Esophagus mucosa (tissue), 1 donor: ENCODE measurements at regions not wholly inside any gene's neighbourhood (a gene's known extent, or its start where the extent isn't known, plus 50 kb on each side); places are given as distances from the start of the nearest gene placed in this dataset.
"Not testable (repeated sequence)": the region's sequence is repeated elsewhere in the genome, so short reads cannot be mapped to it uniquely, and the experiment has no call there.

Experiments
- ATAC-seq: fragments of 200-7000 bp; cut with Tn5 transposase; one replicate; pipeline ENCODE4 v1.9.1; 2020
- donor health status: DM: yes; HTN: yes; CAD: no.

DNA sequence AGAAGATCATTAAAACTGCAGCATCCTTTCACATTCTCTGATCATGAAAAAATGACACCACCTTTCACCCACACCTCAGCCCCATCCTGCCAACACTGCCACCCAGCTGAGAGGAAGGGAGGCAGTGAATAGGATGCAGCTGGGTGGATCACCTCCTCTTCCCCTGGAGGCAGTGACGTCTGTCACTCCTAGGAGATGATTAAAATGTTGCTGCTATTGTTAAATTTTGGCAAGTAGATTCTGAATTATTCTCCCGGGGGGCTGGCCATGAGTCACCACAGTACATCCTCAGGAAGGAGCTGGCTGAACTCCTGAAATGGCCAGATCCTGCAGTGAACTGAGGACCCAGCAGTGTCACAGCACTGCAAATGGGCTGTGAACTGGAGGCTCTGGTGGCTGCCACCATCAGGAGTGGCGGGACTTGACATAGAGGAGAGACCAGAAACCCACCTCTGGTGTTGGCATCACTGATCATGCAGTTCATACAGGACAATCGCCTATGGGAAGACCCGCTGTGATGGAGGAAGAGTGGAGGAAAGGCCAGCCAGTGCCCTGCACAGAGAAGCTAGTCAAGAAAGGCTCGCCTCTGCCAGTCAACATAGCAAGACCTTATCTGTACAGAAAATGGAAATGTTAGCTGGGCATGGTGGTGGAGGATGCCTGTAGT lies 199.1 kb downstream of the FAM43A start:
- ATAC-seq, result peak; percentile 47

DNA sequence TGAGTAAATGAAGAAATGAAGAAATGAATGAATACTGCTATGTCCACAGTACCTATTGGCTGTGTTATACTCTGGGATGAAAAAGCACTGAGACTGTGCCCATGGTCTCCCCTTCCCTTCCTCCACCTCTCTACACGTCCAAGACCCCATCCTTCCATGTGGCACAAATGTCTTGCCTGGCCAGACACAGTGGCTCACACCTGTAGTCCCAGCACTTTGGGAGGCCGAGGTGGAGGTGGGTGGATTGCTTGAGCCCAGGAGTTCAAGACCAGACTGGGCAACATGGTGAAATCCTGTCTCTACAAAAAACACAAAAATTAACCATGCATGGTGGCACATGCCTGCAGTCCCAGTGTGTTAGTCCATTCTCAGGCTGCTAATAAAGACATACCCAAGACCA lies 200.1 kb downstream of the FAM43A start:
- ATAC-seq, result no peak

- no peak for ATAC-seq
Measured at GRCh38 chr3:194886836-194887235, 201.2 kb downstream of the FAM43A start.

- ATAC-seq, result not testable (repeated sequence)
Measured at GRCh38 chr3:194888062-194888461, 202.4 kb downstream of the FAM43A start.

DNA sequence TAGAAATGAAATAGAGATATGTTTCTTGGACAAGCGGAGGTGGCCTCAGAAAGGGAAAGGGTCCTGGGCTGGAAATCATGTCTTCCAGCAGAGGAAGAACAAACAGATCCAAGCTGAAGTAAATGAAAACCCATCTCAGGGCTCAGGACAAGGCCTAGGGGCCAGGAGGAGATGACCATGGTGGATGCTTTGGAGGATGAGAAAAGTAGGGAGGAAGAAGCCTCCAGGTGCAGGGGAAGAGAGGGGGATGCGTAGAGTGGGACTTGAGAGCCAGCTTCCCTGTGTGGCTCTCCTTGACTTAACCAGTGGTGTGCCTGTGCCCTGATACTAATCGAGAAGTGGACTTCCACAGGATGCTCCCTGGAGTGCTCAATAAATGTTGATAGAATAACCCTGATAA lies 203.2 kb downstream of the FAM43A start:
- no peak for ATAC-seq

GRCh38 chr3:194890091-194890490 lies 204.4 kb downstream of the FAM43A start:
- ATAC-seq, result no peak

DNA sequence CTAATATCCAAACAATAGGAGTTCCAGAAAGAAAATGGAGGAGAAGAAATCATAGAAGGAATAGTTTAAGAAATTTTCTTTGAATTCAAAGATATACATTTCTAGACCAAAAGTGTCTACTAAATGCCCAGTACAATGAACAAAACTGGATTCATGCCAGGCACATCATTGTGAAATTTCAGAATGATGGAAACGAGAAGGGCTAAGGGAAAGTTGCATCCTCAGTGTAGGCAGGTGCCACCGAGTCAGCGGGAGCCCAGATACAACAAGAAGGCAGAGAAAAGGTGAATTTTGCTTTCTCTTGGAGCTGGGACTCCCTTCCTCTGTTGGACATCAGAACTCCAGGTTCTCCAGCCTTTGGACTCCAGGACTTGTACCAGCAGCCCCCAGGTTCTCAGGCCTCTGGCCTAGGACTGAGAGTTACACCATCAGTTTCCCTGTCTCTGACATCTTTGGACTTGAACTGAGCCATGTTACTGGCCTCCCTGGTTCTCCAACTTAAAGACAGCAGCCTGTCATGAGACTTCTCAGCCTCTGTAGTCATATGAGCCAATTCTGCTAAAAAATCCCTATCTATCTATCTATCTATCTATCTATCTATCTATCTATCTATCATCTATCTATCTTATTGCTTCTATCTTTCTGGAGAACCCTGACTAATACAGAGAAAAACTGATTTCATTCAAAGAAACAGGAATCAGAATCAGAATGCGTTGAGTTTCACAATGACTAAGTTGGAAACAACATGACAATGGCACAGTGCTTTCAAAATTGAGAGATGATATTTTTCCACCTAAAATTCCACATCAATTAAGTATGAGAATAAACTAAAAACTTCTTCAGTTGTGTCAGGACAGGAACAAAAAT lies 207.7 kb downstream of the FAM43A start:
- no peak for ATAC-seq

DNA sequence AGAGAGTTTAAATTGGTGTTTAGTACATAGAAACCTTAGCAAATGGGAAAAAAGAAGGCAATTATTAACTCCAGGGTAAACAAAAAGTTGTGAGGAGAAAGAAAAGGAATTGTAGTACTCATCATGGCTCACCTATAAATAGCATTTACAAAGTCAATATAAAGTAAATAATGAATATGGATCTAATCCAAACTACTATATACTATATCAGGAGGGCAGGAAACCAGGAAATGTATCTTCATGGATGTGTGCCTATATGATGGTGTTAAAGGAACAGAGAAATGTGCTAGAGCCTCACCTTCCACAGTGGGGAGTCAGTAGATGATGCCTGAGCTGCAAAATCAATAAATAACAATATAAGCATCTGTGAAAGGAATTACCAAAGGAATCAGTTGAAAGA lies 208.9 kb downstream of the FAM43A start:
- ATAC-seq, result no peak

DNA sequence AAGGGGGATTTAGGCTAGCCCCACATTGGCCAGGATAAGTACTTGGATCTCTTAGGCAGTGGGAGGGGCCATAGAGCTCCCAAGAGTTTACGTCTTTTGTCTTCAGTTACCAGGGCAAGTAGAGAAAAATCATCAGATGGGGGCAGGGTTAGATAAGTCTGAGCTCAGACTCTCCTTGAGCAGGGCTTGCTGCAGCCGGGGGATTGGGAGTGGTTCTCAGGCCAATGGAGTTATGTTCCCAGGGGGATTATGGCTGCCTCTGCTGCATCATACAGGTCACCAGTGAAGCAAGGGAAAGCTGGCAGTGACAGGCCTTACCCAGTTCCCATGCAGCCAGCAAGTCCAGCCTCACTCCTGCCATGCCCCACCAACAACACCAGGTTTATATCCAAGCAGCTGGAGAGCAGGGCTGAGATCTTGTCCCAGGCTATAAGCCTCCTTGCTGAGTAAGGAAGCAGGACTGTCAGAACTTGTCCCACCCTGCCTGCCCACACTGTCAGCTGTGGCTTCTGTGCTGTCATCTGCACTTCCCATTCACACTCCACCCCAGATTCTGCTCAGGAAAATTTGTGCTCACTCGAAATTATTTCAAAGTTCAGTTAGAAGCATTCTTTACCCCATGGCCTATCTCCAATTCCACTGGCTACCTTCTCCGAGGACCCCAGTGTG lies 215.3 kb downstream of the FAM43A start:
- ATAC-seq, result peak; percentile 96

DNA sequence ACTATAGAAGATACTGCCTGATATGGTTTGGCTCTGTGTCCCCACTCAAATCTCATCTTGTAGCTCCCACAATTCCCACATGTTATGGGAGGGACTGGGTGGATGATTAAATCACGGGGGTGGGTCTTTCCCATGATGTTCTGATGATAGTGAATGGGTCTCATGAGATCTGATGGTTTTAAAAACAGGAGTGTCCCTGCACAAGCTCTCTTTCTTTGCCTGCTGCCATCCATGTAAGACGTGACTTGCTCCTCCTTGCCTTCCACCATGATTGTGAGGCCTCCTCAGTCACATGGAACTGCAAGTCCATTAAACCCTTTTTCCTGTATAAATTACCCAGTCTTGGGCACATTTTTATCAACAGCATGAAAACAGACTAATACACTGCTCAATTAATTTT lies 217.8 kb downstream of the FAM43A start:
- ATAC-seq, result not testable (repeated sequence)

- not testable (repeated sequence) for ATAC-seq
Measured at GRCh38 chr3:194904999-194905398, 219.3 kb downstream of the FAM43A start.

- no peak for ATAC-seq
Measured at GRCh38 chr3:194905696-194906095, 220.0 kb downstream of the FAM43A start.

- peak; percentile 90 for ATAC-seq
Measured at GRCh38 chr3:194906229-194906629, 220.5 kb downstream of the FAM43A start.

DNA sequence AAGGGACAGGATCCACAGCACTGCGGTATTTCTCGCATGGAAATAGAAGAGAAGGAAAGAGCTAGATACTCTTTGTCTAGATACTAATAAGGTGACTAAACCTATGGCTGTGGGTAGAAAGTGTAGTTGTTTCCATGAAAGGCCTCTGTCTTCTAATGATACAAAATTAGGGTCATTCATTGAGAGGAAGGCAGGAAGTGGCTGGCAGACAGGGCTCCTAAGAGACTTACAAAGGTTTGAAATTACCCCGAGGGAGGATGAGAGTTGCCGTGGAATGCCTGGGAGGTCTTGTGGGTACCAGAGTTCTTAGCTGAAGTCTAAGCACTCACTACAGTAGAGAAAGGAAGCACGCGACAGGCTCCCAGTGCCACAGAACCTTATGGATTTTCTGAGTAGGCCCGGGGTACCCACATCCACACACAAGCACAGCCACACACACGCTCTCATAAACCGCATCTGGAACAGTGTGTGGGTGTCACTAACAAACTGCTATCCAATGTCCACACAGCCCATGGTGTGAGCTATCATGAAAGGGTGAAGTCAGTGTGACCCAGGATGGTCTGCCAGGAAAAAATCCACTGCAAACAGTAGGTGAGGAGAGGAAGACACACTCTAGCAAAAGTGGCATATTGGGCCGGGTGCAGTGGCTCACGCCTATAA lies 221.4 kb downstream of the FAM43A start:
- no peak for ATAC-seq

DNA sequence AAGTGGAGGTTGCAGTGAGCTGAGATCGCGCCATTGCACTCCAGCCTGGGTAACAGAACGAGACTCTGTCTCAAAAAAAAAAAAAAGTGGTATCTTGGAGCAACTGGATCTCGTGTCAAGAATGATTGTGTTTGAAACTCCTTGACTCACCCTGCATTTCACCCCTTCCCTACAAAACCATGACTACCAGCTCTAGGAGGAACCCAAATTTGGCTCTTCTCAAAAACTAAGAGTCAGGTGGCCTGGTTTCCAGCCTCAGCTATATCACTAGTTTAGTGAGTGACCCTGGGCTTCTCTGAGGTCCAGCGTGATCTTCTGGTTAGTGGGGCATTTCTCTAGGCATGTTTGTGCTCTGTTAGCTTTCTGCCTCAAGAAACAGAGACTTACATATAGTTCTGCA lies 222.1 kb downstream of the FAM43A start:
- no peak for ATAC-seq

DNA sequence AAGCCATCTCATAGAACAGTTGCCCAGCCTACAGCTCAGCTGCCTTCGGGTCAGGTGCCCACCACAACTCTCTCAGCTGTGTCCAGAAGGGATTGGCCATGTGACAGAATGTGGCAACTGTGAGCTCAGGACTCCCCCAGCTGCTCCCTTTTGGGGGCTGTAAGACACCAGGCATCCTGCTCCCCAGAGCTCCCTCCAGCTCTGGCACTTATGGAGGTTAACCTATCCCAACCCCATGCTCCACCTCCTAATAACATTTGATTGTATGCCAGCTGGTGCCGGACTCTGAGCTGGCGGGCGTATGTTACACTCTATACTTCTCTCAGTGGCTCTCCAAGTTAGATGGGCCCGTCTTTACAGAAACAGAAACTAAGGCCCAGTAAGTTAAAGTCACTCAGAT lies 222.8 kb downstream of the FAM43A start:
- ATAC-seq, result no peak

GRCh38 chr3:194908972-194909371 lies 223.3 kb downstream of the FAM43A start:
- ATAC-seq, result no peak

- no peak for ATAC-seq
Measured at GRCh38 chr3:194910414-194910984, 224.8 kb downstream of the FAM43A start.

DNA sequence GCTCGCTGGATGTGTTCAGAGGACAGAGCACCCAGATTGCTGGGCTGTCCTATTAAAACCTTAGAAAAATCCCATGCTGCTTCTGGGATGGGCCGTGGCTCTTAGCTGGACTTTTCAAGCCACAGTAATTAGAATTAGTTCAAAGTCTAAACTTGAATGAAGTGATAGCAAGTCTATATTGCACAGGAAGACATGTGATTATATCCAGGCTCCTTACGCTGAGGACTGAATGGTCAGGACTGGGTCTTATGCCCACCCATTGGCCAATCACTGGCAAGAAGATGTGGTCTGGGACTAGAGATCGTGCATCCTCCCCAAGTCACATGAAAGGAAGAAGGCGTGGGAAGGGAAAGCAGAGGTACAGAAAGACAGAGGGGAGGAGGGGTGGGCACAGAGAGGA lies 227.6 kb downstream of the FAM43A start:
- no peak for ATAC-seq

- not testable (repeated sequence) for ATAC-seq
Measured at GRCh38 chr3:194924889-194925288, 239.2 kb downstream of the FAM43A start.

DNA sequence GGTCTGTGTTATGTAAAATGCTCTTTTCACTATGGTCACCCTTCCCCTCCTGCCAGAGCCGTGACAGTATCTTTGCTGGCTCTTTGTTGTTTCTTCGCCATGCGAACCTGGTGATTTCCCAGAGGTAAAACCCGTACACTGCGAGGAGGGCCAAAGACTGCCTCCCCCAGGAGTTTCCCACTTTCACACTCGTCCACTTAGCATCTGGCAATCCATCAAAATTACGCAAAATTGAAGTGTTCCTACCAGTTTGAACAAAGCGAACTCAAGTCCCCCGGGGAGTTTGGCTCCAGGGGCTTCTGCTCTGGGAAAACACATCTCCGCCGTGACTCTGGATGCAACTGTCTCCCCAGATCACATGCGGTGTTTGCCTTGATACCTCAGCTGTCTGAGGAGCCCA lies 239.9 kb downstream of the FAM43A start:
- ATAC-seq, result no peak

DNA sequence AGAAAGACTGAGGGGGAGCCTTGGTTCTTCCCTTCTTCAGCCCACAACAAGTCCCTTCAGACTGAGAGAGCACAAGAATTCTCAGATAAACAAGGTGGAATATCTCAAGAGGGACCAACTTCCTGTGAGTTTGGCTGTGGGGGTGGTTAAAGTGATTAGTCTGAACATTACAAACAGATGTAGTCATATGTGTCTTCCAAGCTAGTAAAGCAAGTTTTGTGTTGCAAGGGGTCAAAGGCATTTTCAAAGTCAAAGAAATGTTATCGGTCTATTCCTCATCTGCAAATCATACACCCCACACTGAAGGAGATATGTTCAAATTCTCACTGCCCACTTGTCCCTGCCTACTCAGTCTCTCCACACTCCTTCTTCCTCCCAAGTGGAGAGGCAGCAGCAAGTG lies 242.5 kb downstream of the FAM43A start:
- no peak for ATAC-seq
